GM18870 (cell line): ENCODE measurements at regions not wholly inside any gene's neighbourhood (a gene's known extent, or its start where the extent isn't known, plus 50 kb on each side); places are given as distances from the start of the nearest gene placed in this dataset.
"Not testable (repeated sequence)": the region's sequence is repeated elsewhere in the genome, so short reads cannot be mapped to it uniquely, and the experiment has no call there.

Experiments
- ATAC-seq: cut with Tn5 transposase; IDR thresholded peaks from one replicate; pipeline ENCODE4 v1.9.1; 2021; ENCODE audit warnings: moderate library complexity; ENCODE audit not compliant: unreplicated experiment

GRCh38 chr3:110965976-110966375 is 105.6 kb upstream of the NECTIN3 start:
- ATAC-seq = no peak

DNA sequence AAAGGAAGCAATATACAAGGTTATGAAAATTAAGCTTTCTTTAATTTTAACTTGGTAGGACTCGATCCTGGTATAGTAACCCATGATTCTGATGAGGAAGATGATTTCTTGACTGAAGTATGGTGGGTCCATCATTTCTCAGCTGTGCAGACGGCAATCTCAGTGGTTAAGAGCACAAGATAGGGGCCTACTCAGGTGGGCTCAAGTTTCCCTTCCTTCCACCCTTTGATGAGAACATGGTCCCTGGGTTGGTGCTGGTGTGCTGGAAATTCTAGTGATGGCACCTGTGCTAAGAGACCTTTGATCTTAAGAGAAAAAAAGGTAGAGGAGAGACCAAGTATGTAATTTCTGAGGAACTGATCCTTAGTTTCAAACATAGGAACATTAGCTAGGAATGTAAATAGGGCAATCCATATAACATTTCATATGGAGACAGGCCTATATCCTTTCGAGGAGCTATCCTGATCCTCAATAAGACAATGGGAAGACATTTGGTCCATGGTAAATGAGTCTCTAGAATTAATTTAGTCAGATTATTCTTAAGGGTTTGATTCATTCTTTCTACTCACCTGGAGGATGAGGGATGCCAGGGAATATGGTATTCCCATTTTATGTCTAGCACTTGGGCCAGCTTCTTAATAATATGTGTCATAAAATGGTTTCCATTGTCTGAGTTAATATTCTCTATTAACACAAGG is 104.5 kb upstream of the NECTIN3 start:
- no peak for ATAC-seq

GRCh38 chr3:110968076-110968475 is 103.5 kb upstream of the NECTIN3 start:
- no peak for ATAC-seq

DNA sequence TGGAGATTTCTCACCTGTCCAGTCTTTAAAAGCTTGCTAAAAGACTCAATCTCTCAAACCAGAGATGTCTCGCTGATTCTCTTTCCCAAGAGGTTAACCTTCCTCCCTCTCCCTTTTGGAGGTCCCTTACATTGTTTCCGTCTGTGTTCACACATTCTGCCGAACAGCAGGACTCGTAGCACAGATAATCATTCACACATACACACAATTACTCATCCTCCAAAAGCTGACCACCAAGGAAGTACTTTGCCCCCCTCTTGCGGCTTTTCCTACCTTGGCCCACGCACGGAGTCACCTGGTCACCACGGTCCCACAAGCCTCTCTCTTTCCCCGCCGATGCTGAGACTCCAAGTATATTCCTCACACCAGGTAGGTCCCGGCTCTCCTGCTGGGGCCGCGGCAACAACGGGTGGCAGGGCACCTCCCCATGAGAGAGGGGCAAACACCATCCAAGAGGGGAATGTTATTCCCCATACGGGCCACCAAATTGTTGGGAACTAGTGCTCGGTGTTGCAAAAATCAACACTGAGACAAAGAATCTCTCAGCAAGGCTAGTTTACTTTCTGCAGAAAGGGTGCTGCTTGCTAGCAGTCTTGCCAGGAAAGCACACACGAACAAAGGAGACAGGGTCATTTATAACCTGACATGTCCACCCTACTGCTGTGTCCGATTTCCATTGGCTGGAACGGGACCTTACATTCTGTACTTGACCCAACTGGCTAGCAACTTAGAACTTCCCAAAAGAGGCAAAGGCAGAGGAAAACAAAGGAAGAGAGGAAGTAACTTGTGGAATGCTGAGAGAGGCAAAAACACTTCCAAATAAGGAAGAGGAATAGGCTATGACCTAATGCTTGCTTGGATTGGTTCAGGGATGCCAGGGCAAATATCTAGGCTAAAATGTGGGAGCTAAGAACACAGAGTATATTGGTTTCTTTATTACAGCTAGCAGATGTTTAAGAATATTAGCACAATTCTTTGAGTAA is 102.1 kb upstream of the NECTIN3 start:
- no peak for ATAC-seq

DNA sequence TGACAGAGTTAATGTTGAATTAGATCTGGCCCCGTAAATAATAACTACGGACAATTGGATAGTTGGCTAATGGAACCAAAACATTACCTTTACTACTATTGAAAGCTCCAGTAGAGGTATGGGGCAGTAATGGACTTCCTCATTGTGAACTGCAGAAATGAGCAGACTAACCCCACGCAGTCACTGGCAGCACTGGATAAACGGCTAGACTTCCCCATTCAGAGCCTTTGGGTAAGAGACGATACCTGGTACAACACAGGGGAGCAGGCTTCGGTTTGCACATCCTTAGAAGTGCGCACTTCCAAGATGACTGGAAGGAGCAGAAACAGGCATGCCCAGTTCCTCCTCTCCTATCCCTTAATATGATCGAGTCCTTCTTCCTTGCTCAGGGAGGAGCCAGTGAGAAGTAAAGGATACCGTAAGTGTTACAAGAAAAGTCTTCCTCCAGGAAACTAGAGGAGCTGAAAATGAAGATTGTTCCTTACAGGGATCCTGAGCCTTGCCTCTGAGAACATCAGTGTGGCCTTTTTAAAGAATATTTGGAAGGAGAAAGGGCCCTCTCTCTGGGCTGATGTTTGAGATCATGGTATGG is 100.5 kb upstream of the NECTIN3 start:
- ATAC-seq = no peak

- ATAC-seq = no peak
These were observed 98.2 kb upstream of the NECTIN3 start for GRCh38 chr3:110973263-110973895.

GRCh38 chr3:110974902-110975301 is 96.7 kb upstream of the NECTIN3 start:
- no peak for ATAC-seq

DNA sequence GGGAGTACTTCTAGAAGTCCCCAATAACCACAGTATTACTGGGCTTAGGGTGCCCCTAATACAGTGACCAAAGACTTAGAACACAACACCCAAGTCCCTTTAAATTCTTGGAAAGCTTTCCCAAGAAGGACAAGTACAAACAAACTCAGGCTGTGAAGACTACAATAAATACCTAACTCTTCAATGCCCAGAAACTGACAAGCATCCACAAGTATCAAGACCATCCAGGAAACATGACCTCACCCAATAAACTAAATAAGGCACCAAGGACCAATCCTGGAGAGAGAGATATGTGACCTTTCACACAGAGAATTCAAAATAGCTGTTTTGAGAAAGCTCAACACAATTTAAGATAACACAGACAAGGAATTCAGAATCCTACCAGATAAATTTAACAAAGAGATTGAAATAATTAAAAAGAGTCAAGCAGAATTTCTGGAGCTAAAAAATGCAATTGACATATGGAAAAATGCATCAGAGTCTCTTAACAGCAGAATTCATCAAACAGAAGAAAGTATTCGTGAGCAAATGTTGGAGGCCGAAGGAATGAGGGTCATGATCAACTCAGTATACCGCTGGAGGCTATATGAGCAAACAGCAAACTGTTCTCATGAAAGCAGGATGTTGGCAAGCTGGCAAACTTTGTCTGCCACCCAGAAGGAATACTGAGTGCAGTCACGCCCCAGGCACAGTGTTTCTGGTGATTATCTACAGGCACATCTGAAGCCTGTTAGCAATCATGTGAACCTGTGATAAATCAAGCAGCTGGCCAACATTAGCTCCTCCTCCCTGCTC is 87.0 kb upstream of the NECTIN3 start:
- ATAC-seq = no peak

GRCh38 chr3:110989446-110989845 is 82.2 kb upstream of the NECTIN3 start:
- ATAC-seq = no peak

DNA sequence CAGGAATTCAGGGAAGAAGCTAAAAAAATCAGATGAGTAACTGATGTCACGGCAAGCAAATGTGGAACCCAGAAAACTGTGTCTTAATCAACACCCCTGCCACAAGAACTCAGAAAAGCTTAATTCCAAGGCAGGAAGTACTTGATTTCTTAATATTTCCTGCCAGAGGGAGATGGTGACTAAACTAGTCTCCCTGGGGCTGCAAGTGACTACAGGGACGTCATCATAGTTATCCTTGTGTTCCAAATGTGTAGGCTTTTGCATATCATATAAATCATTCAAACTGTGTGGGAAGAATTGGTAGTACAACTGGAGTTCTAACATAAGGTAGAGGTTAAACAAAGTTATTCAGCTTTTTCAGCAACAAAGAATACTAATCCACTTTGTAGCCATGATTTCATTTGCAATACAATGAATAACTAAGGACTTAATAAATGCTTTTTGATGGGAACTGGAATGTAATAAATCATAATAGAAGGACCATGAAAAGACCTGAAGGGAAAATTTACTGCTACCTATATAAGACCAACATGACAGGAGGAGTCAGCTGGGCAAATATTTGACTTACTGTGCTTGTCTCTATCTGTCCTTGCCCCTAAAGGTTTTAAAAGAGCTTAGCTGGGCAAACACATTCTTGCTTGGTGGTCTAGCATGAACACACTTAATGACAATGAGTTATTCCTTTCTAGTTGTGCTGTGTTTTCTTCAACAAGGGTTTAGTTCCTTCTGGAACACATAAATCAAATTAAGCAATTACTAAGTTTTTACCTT is 76.0 kb upstream of the NECTIN3 start:
- ATAC-seq = no peak

GRCh38 chr3:110998766-110999165 is 72.8 kb upstream of the NECTIN3 start:
- not testable (repeated sequence) for ATAC-seq

GRCh38 chr3:111006485-111006884 is 65.1 kb upstream of the NECTIN3 start:
- not testable (repeated sequence) for ATAC-seq

DNA sequence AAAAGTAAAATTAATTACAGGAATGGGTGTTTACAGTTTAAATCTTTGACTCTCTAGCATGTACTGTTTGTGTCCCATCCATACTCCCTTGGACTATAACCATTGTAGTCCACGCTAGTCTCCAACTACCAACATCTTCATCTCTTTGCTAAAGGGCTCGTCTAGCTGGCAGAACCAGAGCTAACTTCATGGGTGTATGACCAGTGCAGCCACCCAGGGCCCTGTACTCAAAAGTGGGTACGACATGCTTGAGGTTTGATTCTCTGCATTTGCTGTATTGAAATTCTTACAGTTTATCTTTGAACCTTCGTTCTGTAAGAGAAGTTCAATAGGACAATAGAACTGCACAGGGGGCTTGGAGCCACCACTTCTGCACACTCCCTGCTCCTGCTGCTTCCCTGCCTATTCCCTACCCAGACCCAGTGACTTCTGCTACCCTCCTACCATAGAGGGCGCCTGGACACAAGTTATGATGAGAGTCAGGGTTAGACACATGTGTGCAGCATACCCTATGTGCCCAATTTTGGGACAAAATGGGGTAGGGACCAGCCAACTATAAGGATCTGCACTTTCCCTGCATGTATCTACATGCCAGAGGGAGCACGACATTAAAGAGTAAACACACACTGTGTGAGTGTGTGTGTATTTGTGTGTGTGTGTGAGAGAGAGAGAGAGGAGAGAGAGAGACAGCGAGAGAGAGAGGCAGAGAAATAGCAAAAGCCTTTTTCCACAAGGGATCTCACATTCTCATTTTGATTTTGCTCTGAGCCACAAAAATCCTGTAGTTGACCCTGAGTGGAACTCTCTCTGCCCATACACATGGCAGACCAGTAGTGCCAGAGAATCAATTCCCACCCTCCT is 59.0 kb upstream of the NECTIN3 start:
- no peak for ATAC-seq
